GM18508 (cell line): ENCODE measurements at regions not wholly inside any gene's neighbourhood (a gene's known extent, or its start where the extent isn't known, plus 50 kb on each side); places are given as distances from the start of the nearest gene placed in this dataset.

Source experiments
- ATAC-seq: cut with Tn5 transposase; IDR thresholded peaks from one replicate; pipeline ENCODE4 v1.9.1; 2021; ENCODE audit warnings: moderate number of reproducible peaks; ENCODE audit not compliant: insufficient read depth, unreplicated experiment

- ATAC-seq = no peak
These were observed 535.5 kb downstream of the PTPRC start for GRCh38 chr1:199174336-199174735.

GRCh38 chr1:199176713-199177112, 537.9 kb downstream of the PTPRC start:
- ATAC-seq = no peak

GRCh38 chr1:199177241-199177640, 538.4 kb downstream of the PTPRC start:
- ATAC-seq = no peak

GRCh38 chr1:199178646-199179045, 539.8 kb downstream of the PTPRC start:
- no peak for ATAC-seq

GRCh38 chr1:199182186-199182843, 543.5 kb downstream of the PTPRC start:
- no peak for ATAC-seq

GRCh38 chr1:199184180-199184579, 545.3 kb downstream of the PTPRC start:
- ATAC-seq = no peak

- no peak for ATAC-seq
These were observed 556.0 kb downstream of the PTPRC start for GRCh38 chr1:199194862-199195261.

GRCh38 chr1:199197695-199198094, 558.9 kb downstream of the PTPRC start:
- no peak for ATAC-seq

- no peak for ATAC-seq
These were observed 563.5 kb downstream of the PTPRC start for GRCh38 chr1:199202331-199202730.

GRCh38 chr1:199204231-199204630, 565.4 kb downstream of the PTPRC start:
- no peak for ATAC-seq

- no peak for ATAC-seq
These were observed 567.1 kb downstream of the PTPRC start for GRCh38 chr1:199205740-199206441.

GRCh38 chr1:199208847-199209246, 570.0 kb downstream of the PTPRC start:
- ATAC-seq = no peak

- ATAC-seq = no peak
These were observed 579.2 kb downstream of the PTPRC start for GRCh38 chr1:199218065-199218464.

GRCh38 chr1:199218533-199218932, 579.7 kb downstream of the PTPRC start:
- ATAC-seq = no peak

- no peak for ATAC-seq
These were observed 581.2 kb downstream of the PTPRC start for GRCh38 chr1:199220031-199220430.

- no peak for ATAC-seq
These were observed 582.7 kb downstream of the PTPRC start for GRCh38 chr1:199221371-199222150.

GRCh38 chr1:199223936-199224335, 585.1 kb downstream of the PTPRC start:
- no peak for ATAC-seq

GRCh38 chr1:199226163-199226562, 587.3 kb downstream of the PTPRC start:
- ATAC-seq = no peak

GRCh38 chr1:199242147-199242546, 603.3 kb downstream of the PTPRC start:
- ATAC-seq = no peak

GRCh38 chr1:199242601-199243000, 603.8 kb downstream of the PTPRC start:
- ATAC-seq = no peak

GRCh38 chr1:199243423-199244061, 604.7 kb downstream of the PTPRC start:
- peak; percentile 98 for ATAC-seq
